ENCODE measurements at regions not wholly inside any gene's neighbourhood (a gene's known extent, or its start where the extent isn't known, plus 50 kb on each side); places are given as distances from the start of the nearest gene placed in this dataset.
"Not testable (repeated sequence)": the region's sequence is repeated elsewhere in the genome, so short reads cannot be mapped to it uniquely, and the experiment has no call there.

- DNase-seq, result peak; percentile 96
Observed at GRCh38 chr20:53738039-53738944, 144.7 kb upstream of the ZNF217 start.

GRCh38 chr20:53737396-53738038, 143.9 kb upstream of the ZNF217 start:
- DNase-seq, result peak; percentile 69

DNA sequence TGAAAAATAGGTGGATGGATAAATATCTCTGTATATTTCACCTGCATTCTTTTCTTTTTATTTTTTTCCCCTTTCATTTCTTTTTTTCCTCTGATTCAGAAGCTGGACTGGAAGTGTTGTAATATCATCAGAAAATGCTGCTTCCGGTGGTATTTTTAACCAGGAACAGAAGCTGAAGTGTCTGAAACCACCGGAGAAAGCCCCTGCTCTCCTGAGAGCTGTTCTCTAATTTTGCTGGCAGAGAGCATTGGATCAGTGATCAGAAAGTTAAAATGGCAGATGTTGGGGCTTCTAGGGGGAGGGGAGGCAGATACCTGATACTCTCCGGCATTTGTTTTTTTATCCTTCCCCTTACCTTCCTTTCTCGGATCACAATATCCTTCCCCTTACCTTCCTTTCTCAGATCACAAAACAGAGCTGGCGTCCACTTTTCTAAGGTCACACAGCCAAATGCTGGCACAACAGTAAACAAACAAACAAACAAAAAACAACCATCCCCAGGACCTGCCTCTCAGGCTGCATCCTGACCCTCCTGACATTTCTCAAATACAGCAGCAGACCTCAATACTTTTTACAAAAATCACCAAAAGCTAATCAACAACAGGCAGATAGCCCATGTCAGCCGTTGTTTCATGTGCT, 143.2 kb upstream of the ZNF217 start:
- peak; percentile 76 for DNase-seq

DNA sequence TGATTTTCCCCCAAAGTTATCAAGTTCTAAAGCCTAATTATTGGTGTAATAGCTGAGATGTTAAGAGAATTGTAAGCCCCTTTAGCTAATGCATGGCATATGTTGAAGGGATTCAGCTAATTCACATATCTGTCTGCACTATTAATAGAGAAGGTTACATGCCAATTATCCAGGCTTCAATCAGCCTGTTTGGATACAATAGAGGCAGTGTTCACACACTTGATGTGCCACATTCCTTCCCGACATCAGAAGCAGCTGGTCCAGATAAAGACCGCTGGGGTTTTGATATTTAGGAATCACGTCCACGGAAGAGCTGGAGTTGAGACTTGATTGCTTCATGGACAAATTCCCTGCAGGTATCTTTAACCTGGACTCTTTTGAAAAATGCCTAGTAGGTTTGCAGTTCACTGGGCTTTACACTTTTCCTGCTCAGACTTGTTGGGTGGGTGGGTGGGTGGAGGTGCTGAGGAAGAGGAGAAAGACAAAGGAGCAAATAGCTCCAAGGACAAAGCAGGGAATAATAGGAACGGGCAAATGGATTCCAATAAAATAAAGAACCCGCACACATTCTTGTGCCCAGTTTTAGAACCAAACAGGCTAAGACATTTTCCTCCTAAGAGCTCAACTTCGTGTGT, 142.6 kb upstream of the ZNF217 start:
- peak; percentile 44 for DNase-seq

- DNase-seq, result peak; percentile 98
Observed at GRCh38 chr20:53735536-53736050, 142.0 kb upstream of the ZNF217 start.

DNA sequence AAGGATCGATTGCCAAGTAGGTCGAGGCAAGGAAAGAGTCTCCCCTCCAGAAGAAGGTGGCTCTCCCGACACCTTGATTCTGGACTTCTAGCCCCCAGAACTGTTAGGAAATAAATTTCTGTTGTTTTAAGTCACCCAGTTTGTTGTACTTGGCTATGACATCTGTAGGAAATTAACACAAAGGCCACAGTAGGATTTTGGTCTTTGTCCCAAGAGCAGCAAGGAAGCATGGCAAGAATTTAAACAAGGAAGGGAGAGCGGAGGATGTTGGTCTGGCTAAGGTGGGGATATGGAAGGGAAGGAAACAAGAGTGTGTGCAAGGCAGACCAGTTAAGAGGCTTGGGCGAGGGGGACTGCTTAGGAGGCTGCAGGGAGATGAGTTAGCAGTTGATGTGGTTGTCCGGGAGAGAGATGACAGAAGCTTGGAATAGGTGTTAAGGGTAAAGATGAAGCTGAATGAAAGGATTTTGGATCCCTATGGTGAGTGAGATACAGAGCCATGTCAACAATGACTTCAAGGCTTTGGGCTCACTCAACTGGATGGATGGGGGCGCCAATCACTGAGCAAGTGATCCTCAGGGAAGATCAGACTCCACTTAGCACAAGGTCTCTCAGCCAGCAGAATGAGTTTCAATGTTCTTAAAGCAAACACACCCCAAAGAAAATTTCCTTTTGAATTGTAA, 140.5 kb upstream of the ZNF217 start:
- DNase-seq, result peak; percentile 34

DNA sequence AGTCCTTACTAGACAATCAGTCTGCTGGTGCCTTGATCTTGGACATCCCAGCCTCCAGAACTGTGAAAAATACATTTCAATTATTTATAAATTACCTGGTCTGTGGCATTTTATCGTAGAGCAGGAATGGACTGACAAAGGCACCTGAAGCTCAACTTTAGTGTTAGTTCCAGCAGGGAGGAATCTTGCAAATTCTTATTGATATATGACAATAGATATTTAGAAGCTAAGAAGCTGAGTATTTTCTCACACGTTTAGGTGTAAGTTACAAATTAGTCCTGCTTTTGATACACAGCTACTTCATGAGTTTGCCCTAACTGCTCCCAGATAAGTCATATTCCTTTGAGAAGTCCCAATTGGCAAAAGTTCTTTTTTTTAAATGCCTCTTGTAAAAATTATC, 138.0 kb upstream of the ZNF217 start:
- no peak for DNase-seq

GRCh38 chr20:53728359-53728758, 134.7 kb upstream of the ZNF217 start:
- DNase-seq, result no peak

DNA sequence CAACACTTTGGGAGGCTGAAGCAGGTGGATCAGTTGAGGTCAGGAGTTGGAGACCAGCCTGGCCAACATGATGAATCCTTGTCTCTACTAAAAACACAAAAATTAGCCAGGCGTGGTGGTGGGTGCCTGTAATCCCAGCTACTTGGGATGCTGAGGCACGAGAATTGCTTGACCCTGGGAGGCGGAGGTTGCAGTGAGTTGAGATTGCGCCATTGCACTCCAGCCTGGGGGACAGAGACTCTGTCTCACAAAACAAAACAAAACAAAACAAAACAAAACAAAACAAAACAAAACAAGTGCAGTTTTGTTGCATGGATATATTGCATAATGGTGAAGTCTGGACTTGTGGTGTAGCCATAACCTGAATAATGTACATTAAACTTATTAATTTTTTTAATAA, 133.6 kb upstream of the ZNF217 start:
- not testable (repeated sequence) for DNase-seq

DNA sequence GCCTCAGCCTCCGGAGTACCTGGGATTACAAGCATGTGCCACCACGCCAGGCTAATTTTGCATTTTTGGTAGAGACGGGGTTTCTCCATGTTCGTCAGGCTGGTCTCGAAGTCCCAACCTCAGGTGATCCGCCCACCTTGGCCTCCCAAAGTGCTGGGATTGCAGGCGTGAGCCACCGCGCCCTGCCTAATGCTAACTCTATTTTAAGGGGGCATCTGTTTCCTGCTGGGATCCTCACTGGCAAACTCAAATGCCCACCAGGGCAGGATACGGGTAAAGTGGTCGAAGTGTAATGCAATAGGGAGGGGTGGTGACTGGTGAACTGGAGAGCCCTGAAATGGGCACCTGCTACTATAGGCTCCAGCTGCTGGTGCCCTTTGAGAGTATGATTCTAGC, 131.9 kb upstream of the ZNF217 start:
- no peak for DNase-seq

- no peak for DNase-seq
Observed at GRCh38 chr20:53723621-53724020, 130.0 kb upstream of the ZNF217 start.

DNA sequence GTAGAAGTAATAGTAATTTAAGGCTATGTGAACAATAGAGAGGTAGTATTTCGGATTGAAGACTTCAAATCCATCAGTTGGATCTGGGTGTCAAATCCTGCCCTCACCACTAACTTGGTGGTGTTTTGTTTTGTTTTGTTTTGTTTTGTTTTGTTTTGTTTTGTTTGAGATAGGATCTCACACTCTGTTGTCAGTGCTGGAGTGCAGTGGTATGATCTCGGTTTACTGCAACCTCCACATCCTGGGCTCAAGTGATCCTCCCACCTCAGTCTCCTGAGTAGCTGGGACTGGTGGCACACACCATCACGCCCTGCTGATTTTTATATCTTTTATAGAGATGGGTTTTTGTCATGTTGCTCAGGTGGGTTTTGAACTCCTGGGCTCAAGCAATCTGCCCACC, 129.4 kb upstream of the ZNF217 start:
- DNase-seq, result no peak

- no peak for DNase-seq
Observed at GRCh38 chr20:53722515-53723036, 128.9 kb upstream of the ZNF217 start.

- not testable (repeated sequence) for DNase-seq
Observed at GRCh38 chr20:53721445-53721963, 127.9 kb upstream of the ZNF217 start.

DNA sequence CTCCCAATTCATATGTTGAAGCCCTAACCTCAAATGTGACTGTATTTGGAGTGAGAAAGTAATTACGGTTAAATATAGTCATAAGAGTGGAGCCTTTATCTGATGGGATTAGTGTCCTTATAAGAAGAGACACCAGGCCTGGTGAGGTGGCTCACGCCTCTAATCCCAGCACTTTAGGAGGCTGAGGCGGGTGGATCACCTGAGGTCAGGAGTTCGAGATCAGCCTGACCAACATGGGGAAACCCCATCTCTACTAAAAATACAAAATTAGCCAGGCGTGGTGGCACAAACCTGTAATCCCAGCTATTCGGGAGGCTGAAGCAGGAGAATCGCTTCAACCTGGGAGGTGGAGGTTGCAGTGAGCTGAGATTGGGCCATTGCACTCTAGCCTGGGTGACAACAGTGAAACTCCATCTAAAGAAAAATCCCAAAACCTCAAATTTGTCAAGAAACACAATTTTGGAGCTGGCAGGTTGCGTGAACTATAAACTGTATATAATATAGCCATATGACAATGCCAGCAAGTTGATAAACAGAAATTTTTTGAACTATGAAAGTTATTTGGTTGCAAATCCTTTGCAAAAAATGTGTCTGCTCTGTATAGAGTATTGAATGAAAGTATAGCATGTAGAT, 125.6 kb upstream of the ZNF217 start:
- not testable (repeated sequence) for DNase-seq

GRCh38 chr20:53718142-53719021, 124.7 kb upstream of the ZNF217 start:
- DNase-seq, result no peak

- DNase-seq, result no peak
Observed at GRCh38 chr20:53716395-53716794, 122.8 kb upstream of the ZNF217 start.

GRCh38 chr20:53714524-53714923, 120.9 kb upstream of the ZNF217 start:
- no peak for DNase-seq

DNA sequence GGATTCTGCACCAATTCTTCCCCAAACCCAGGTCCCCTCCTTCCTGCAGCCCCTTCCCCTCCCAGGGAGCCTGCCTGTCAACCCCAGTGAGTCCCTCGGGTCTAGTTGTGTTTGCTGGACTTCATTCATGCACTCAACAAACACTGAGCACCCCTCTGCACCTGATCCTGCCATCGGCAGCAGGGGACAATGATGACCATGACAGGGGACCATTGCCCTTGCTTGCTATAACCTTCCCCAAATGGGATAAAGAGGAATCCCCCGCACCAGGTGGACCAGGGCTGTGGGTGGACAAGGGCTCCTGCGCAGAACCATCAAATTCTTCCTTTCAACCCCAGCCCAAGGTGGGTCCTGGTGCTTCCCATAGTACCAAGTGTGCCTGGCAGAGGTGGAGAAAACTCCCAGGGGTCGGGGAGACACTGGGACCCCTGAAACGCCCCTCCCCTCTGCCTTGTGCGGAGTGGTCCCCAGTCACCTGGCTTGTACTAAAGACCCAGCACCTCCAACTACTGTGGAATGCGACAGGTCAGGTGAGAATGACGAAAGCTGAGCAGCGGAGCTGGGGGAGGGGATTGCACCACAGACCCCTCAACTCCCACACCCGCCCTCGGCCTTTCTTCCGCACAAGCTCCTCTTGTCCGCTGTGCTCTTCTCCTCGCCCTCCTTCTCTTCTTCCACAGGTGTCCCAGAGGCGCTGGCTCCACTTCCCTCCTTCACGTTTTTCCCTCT, 119.9 kb upstream of the ZNF217 start:
- DNase-seq, result no peak

Data from fibroblast of skin of right biceps (primary cell).